Activated CD8-positive, alpha-beta memory T cell treated with anti-CD3 and anti-CD28 coated beads for 4 hours (primary cell): ENCODE measurements at regions not wholly inside any gene's neighbourhood (a gene's known extent, or its start where the extent isn't known, plus 50 kb on each side); places are given as distances from the start of the nearest gene placed in this dataset.

Source experiments
- DNase-seq, 2 donors: peaks; one replicate each; pipeline ENCODE4 v3.0.0-alpha.2; 2020; ENCODE audit warnings: low read depth in 2 of 2

GRCh38 chr2:237170020-237170419 lies 84.3 kb downstream of the COPS8 start:
- DNase-seq: no peak

- DNase-seq: no peak
These were observed 85.7 kb downstream of the COPS8 start for GRCh38 chr2:237171396-237171795.

- DNase-seq: no peak
These were observed 86.2 kb downstream of the COPS8 start for GRCh38 chr2:237171881-237172280.

GRCh38 chr2:237177052-237177451 lies 91.4 kb downstream of the COPS8 start:
- no peak for DNase-seq

- DNase-seq: no peak
These were observed 92.3 kb downstream of the COPS8 start for GRCh38 chr2:237177986-237178385.

GRCh38 chr2:237178396-237178795 lies 92.7 kb downstream of the COPS8 start:
- DNase-seq: no peak

- no peak for DNase-seq
These were observed 93.5 kb downstream of the COPS8 start for GRCh38 chr2:237179161-237179560.

GRCh38 chr2:237180187-237180586 lies 94.5 kb downstream of the COPS8 start:
- no peak for DNase-seq

- no peak for DNase-seq
These were observed 95.3 kb downstream of the COPS8 start for GRCh38 chr2:237180987-237181386.

- no peak for DNase-seq
These were observed 96.2 kb downstream of the COPS8 start for GRCh38 chr2:237181844-237182243.

GRCh38 chr2:237182422-237183123 lies 96.9 kb downstream of the COPS8 start:
- no peak for DNase-seq

- no peak for DNase-seq
These were observed 98.7 kb downstream of the COPS8 start for GRCh38 chr2:237184192-237184918.

GRCh38 chr2:237184919-237185552 lies 99.3 kb downstream of the COPS8 start:
- no peak for DNase-seq

- DNase-seq: no peak
These were observed 99.8 kb downstream of the COPS8 start for GRCh38 chr2:237185553-237185925.

- no peak for DNase-seq
These were observed 104.1 kb downstream of the COPS8 start for GRCh38 chr2:237189799-237190198.

- DNase-seq: no peak
These were observed 105.5 kb downstream of the COPS8 start for GRCh38 chr2:237190966-237191713.

GRCh38 chr2:237191714-237192081 lies 106.0 kb downstream of the COPS8 start:
- DNase-seq: no peak

GRCh38 chr2:237192881-237193280 lies 107.2 kb downstream of the COPS8 start:
- DNase-seq: no peak

GRCh38 chr2:237193436-237193835 lies 107.7 kb downstream of the COPS8 start:
- DNase-seq: no peak

GRCh38 chr2:237194081-237194480 lies 108.4 kb downstream of the COPS8 start:
- DNase-seq: no peak

GRCh38 chr2:237194906-237195305 lies 109.2 kb downstream of the COPS8 start:
- no peak for DNase-seq

- DNase-seq: no peak
These were observed 109.9 kb downstream of the COPS8 start for GRCh38 chr2:237195396-237196120.
